GM23248 (cell line): ENCODE measurements at regions not wholly inside any gene's neighbourhood (a gene's known extent, or its start where the extent isn't known, plus 50 kb on each side); places are given as distances from the start of the nearest gene placed in this dataset.

ENCODE experiments used
- EZH2 ChIP-seq: fragments of 200-600 bp; sonication (generic); IDR thresholded peaks from 2 replicates; pipeline ENCODE4 v1.6.1; 2018; ENCODE audit warnings: antibody characterized with exemption, mild to moderate bottlenecking; ENCODE audit not compliant: insufficient read depth, poor library complexity, severe bottlenecking
- EZH2phosphoT487 ChIP-seq: fragments of 200-600 bp; sonication (generic); IDR thresholded peaks from 2 replicates; pipeline ENCODE4 v1.6.1; 2018; ENCODE audit warnings: antibody characterized with exemption, moderate library complexity, mild to moderate bottlenecking, low read depth; ENCODE audit not compliant: insufficient read depth

- TF ChIP-seq EZH2 (no peak), EZH2phosphoT487 (no peak)
Measured at GRCh38 chr6:74631564-74631963, 574.3 kb downstream of the COL12A1 start.
